Renal cortex interstitium (tissue), 11 donors: ENCODE measurements at regions not wholly inside any gene's neighbourhood (a gene's known extent, or its start where the extent isn't known, plus 50 kb on each side); places are given as distances from the start of the nearest gene placed in this dataset.

Source experiments
- DNase-seq, 11 donors: peaks; one replicate each; pipeline ENCODE4 v3.0.0-alpha.2; 2013; ENCODE audit warnings: low read depth in 9 of 11, low spot score in 4 of 11; ENCODE audit errors: extremely low read depth in 1 of 11

- no peak for DNase-seq
Measured at GRCh38 chr12:127175361-127175760, 1091.6 kb upstream of the TMEM132C start.

GRCh38 chr12:127176804-127177203 lies 1090.2 kb upstream of the TMEM132C start:
- no peak for DNase-seq

- DNase-seq: no peak
Measured at GRCh38 chr12:127178052-127178451, 1088.9 kb upstream of the TMEM132C start.

- no peak for DNase-seq
Measured at GRCh38 chr12:127178463-127178862, 1088.5 kb upstream of the TMEM132C start.

GRCh38 chr12:127179176-127179575 lies 1087.8 kb upstream of the TMEM132C start:
- DNase-seq: no peak

GRCh38 chr12:127182018-127182417 lies 1085.0 kb upstream of the TMEM132C start:
- no peak for DNase-seq

GRCh38 chr12:127189992-127190391 lies 1077.0 kb upstream of the TMEM132C start:
- DNase-seq: no peak

GRCh38 chr12:127191129-127191528 lies 1075.8 kb upstream of the TMEM132C start:
- DNase-seq: no peak

GRCh38 chr12:127192391-127192790 lies 1074.6 kb upstream of the TMEM132C start:
- DNase-seq: no peak

GRCh38 chr12:127193341-127193740 lies 1073.6 kb upstream of the TMEM132C start:
- no peak for DNase-seq

- peak in 2 of 11 donors; percentile 3 to 4 for DNase-seq
Measured at GRCh38 chr12:127194176-127194575, 1072.8 kb upstream of the TMEM132C start.

- DNase-seq: no peak
Measured at GRCh38 chr12:127205781-127206555, 1061.0 kb upstream of the TMEM132C start.

- DNase-seq: no peak
Measured at GRCh38 chr12:127209318-127209717, 1057.7 kb upstream of the TMEM132C start.

- no peak for DNase-seq
Measured at GRCh38 chr12:127214186-127214585, 1052.8 kb upstream of the TMEM132C start.

GRCh38 chr12:127223011-127223410 lies 1044.0 kb upstream of the TMEM132C start:
- no peak for DNase-seq

- DNase-seq: no peak
Measured at GRCh38 chr12:127223731-127224130, 1043.2 kb upstream of the TMEM132C start.

GRCh38 chr12:127230843-127231260 lies 1036.1 kb upstream of the TMEM132C start:
- no peak for DNase-seq

GRCh38 chr12:127231371-127231770 lies 1035.6 kb upstream of the TMEM132C start:
- DNase-seq: no peak

GRCh38 chr12:127233016-127233415 lies 1034.0 kb upstream of the TMEM132C start:
- no peak for DNase-seq

GRCh38 chr12:127235761-127236160 lies 1031.2 kb upstream of the TMEM132C start:
- DNase-seq: peak in 1 of 11 donors; percentile 5

GRCh38 chr12:127236491-127236890 lies 1030.5 kb upstream of the TMEM132C start:
- no peak for DNase-seq
